ENCODE measurements at regions not wholly inside any gene's neighbourhood (a gene's known extent, or its start where the extent isn't known, plus 50 kb on each side); places are given as distances from the start of the nearest gene placed in this dataset.

GRCh38 chr14:30272848-30273832, 285.8 kb upstream of the G2E3 start:
- no peak for TF ChIP-seq CTCF (IDR thresholded peaks at IDR 0.05)
- no peak for TF ChIP-seq POLR2A (IDR thresholded peaks at IDR 0.05)

Measured in esophagus squamous epithelium (tissue), 4 donors.